ENCODE measurements at regions not wholly inside any gene's neighbourhood (a gene's known extent, or its start where the extent isn't known, plus 50 kb on each side); places are given as distances from the start of the nearest gene placed in this dataset.

DNA sequence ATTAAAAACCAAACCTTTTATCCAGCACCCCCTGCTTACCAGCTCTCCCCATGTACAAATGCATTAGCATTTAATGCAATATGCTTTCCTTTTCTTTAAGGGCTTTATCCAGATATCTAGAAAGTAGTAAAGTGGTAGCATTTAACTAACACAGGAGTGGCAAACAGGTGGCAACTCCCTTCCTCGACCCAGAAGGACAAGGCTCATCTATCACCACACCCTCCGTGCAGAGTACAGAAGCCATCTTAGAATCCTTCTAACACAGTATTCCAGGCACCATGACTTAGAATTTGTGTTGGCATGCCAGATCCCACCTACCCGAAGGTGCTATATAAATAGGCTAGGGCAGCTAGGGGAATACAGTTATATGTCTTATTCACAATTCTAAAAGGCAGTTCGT is 148.6 kb upstream of the NSMCE3 start:
- TF ChIP-seq CTCF (conservative IDR thresholded peaks at IDR 0.05; ENCODE audit: low read depth, low read length) (no peak), POLR2A (IDR thresholded peaks at IDR 0.05; ENCODE audit: low read depth, low read length) (no peak), RAD21 (IDR thresholded peaks at IDR 0.05; ENCODE audit: low read length) (no peak), MXI1 (IDR thresholded peaks at IDR 0.05; ENCODE audit: borderline replicate concordance, low read depth, low read length) (no peak), MAFK (IDR thresholded peaks at IDR 0.05; ENCODE audit: low read depth, low read length) (no peak)
